WTC11 (cell line): ENCODE measurements at regions not wholly inside any gene's neighbourhood (a gene's known extent, or its start where the extent isn't known, plus 50 kb on each side); places are given as distances from the start of the nearest gene placed in this dataset.

Experiments
- ATAC-seq: fragments of 200-7000 bp; cut with Tn5 transposase; 2 replicates; pipeline ENCODE4 v1.10.0; 2021; ENCODE audit warnings: mild to moderate bottlenecking, moderate library complexity
- CTCF ChIA-PET: fragments of 300-600 bp; sonication (Branson Sonifier 250); formaldehyde crosslinking; loops from one replicate; lab custom pipeline; 2021; ENCODE audit warnings: antibody characterized with exemption; lab: Charles Lee
- POLR2A ChIA-PET: fragments of 350-600 bp; sonication (Branson Sonifier 250); formaldehyde crosslinking; loops from one replicate; lab custom pipeline; 2021; ENCODE audit warnings: antibody characterized with exemption; lab: Charles Lee
- DNase-seq: peaks from one replicate; pipeline ENCODE4 v3.0.0; 2021; ENCODE audit warnings: low spot score
- H3K27ac Mint-ChIP-seq: 2 replicates; pipeline ENCODE4 v1.8.0; 2021; ENCODE audit warnings: mixed read lengths
- H3K27me3 Mint-ChIP-seq: 2 replicates; pipeline ENCODE4 v1.8.0; 2021; ENCODE audit warnings: low read depth, mild to moderate bottlenecking, moderate library complexity, mixed read lengths
- H3K36me3 Mint-ChIP-seq: 2 replicates; pipeline ENCODE4 v1.8.0; 2021; ENCODE audit warnings: mixed read lengths
- H3K4me1 Mint-ChIP-seq: 2 replicates; pipeline ENCODE4 v1.8.0; 2022; ENCODE audit warnings: mixed read lengths
- H3K4me3 Mint-ChIP-seq: 2 replicates; pipeline ENCODE4 v1.8.0; 2021; ENCODE audit warnings: mild to moderate bottlenecking, moderate library complexity, mixed read lengths
- H3K9me3 Mint-ChIP-seq: 2 replicates; pipeline ENCODE4 v1.8.0; 2021; ENCODE audit warnings: mixed read lengths
- CTCF ChIP-seq: fragments of 200-600 bp; IDR thresholded peaks from 2 replicates; pipeline ENCODE4 v1.8.0; 2022; ENCODE audit warnings: antibody characterized with exemption
- EMX1 ChIP-seq: fragments of 250-450 bp; sonication (Bioruptor Pico); IDR thresholded peaks from 2 replicates; pipeline ENCODE4 v1.8.0; 2021; ENCODE audit warnings: mild to moderate bottlenecking
- FOXP1 ChIP-seq: sonication (generic); formaldehyde crosslinking; IDR thresholded peaks from 2 replicates; pipeline ENCODE4 v1.8.0; 2022; ENCODE audit warnings: missing genetic modification reagents, mild to moderate bottlenecking, moderate library complexity, borderline replicate concordance
- GABPB1 ChIP-seq: sonication (generic); formaldehyde crosslinking; IDR thresholded peaks from 2 replicates; pipeline ENCODE4 v1.8.1; 2023; ENCODE audit warnings: mild to moderate bottlenecking, missing genetic modification reagents
- MYBL2 ChIP-seq: sonication (generic); formaldehyde crosslinking; IDR thresholded peaks from 2 replicates; pipeline ENCODE4 v1.8.1; 2023; ENCODE audit warnings: mild to moderate bottlenecking, moderate library complexity, missing genetic modification reagents
- NR3C1 ChIP-seq: sonication (generic); formaldehyde crosslinking; conservative IDR thresholded peaks from 2 replicates; pipeline ENCODE4 v1.8.1; 2023; ENCODE audit warnings: low read depth, mild to moderate bottlenecking, missing genetic modification reagents
- PREB ChIP-seq: sonication (generic); formaldehyde crosslinking; IDR thresholded peaks from 2 replicates; pipeline ENCODE4 v1.8.1; 2022; ENCODE audit warnings: mild to moderate bottlenecking, missing genetic modification reagents, moderate library complexity, borderline replicate concordance
- PRRX2 ChIP-seq: fragments of 250-450 bp; sonication (Bioruptor Pico); IDR thresholded peaks from 2 replicates; pipeline ENCODE4 v1.8.0; 2021; ENCODE audit warnings: mild to moderate bottlenecking
- RORB ChIP-seq: fragments of 250-450 bp; sonication (Bioruptor Pico); IDR thresholded peaks from 2 replicates; pipeline ENCODE4 v1.9.0; 2021; ENCODE audit warnings: mild to moderate bottlenecking
- SOX15 ChIP-seq: fragments of 250-450 bp; sonication (Bioruptor Pico); IDR thresholded peaks from 2 replicates; pipeline ENCODE4 v1.9.0; 2021; ENCODE audit warnings: mild to moderate bottlenecking
- ZBTB21 ChIP-seq: sonication (generic); formaldehyde crosslinking; IDR thresholded peaks from 2 replicates; pipeline ENCODE4 v1.8.1; 2023; ENCODE audit warnings: mild to moderate bottlenecking, missing genetic modification reagents, borderline replicate concordance
- ZNF121 ChIP-seq: sonication (generic); formaldehyde crosslinking; IDR thresholded peaks from 2 replicates; pipeline ENCODE4 v1.8.0; 2023; ENCODE audit warnings: missing genetic modification reagents
- ZNF138 ChIP-seq: sonication (generic); formaldehyde crosslinking; conservative IDR thresholded peaks from 2 replicates; pipeline ENCODE4 v1.8.1; 2022; ENCODE audit warnings: mild to moderate bottlenecking, moderate library complexity, missing genetic modification reagents
- ZNF232 ChIP-seq: sonication (generic); formaldehyde crosslinking; IDR thresholded peaks from 2 replicates; pipeline ENCODE4 v1.8.0; 2022; ENCODE audit warnings: mild to moderate bottlenecking, missing genetic modification reagents
- ZNF281 ChIP-seq: sonication (generic); formaldehyde crosslinking; IDR thresholded peaks from 2 replicates; pipeline ENCODE4 v1.8.0; 2023; ENCODE audit warnings: mild to moderate bottlenecking, missing genetic modification reagents
- ZNF396 ChIP-seq: fragments of 250-450 bp; sonication (Bioruptor Pico); IDR thresholded peaks from 2 replicates; pipeline ENCODE4 v1.8.0; 2021; ENCODE audit warnings: mild to moderate bottlenecking, moderate library complexity, borderline replicate concordance
- ZNF416 ChIP-seq: fragments of 250-450 bp; sonication (Bioruptor Pico); IDR thresholded peaks from 2 replicates; pipeline ENCODE4 v1.9.0; 2021; ENCODE audit warnings: mild to moderate bottlenecking, inconsistent platforms
- ZNF671 ChIP-seq: fragments of 250-450 bp; sonication (Bioruptor Pico); IDR thresholded peaks from 2 replicates; pipeline ENCODE4 v1.8.0; 2021; ENCODE audit warnings: mild to moderate bottlenecking

DNA sequence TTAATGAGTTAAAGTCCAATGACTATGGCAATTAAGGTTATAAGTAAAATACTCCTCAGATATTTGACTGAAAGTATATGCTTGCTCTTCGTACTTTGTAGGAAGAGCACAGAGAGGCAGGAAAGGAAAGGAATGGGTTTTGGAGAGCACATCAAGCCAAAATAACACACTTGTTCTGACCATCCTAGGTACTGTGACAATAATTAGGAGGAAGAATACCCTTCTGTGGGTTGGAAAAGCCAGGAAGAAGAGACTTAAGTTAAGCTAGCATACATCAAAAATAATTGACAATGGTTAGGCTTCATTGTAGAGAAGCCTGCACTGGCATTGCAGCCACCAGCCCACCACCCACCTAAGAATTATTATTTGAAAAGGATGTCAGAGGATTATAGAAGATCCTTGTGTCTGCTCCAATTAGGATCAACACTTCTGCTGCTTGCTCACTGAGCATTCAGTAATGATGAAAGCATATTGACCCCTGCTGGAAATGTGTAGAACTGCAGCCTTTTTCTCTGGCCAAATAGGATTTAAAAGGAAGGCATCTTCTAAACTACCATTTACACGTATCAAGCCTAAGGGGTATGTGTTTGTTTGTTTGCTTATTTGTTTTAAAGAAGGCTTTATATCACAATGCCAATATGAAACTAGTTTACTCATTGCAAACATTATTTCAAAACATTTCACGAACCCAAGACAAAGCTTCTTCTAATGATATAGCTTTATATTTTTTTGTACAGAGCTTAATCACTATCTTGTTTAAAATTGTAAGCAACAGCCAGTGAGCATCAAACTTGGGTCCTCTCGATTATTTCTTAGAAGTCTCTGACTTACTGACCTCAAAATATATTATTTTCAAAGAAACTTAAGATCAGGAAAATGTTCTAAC lies 286.2 kb upstream of the TET2 start:
- Mint-ChIP-seq H3K4me3 (no peak overlapping the region), H3K27ac (no peak overlapping the region), H3K36me3 (peaks cover 10% of the 10 kb centered on the region), H3K9me3 (peaks cover 12% of the 10 kb centered on the region), H3K4me1 (peaks cover 13% of the 10 kb centered on the region), H3K27me3 (no peaks in the 10 kb centered on the region)
- POLR2A ChIA-PET = interaction anchor here (0.6 kb wide), 1 partner anchor 443 kb away, joined by 3 read pairs; no protein-coding TSS in a partner anchor
- DNase-seq (peak; percentile 54), ATAC-seq (peak; percentile 86)
- CTCF ChIA-PET = interaction anchor here (0.7 to 1.4 kb wide), 4 partner anchors 19 to 864 kb away, joined by 3 to 5 read pairs (median 3); no protein-coding TSS in a partner anchor
- no peak for TF ChIP-seq NR3C1 (CRISPR knock-in tag)
- TF ChIP-seq ZNF281 (CRISPR knock-in tag) = no peak
- no peak for TF ChIP-seq ZNF671 (CRISPR knock-in tag)
- no peak for TF ChIP-seq ZNF121
- TF ChIP-seq GABPB1 (CRISPR knock-in tag) = no peak
- peak; percentile 86 for TF ChIP-seq CTCF

DNA sequence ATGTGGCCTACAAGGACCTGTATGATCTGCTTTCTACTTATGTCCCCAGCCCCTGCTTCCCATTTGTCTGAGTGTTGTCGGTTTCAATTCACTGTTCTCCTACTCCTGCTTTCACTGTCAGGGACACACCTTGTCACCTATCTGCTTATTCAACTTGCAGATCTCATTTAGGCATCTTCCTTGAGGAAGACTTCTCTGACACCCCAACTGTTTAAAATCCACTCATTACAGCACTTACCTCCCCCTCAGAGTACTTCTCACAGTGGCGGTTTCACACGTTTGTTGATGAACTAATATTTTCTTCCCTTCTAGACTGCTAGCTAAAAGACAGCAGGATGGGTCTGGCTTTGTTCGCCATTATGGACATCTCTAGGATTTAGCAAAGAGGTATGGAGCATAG lies 279.9 kb upstream of the TET2 start:
- DNase-seq (no peak), ATAC-seq (no peak)
- Mint-ChIP-seq H3K4me1 (peaks cover 15% of the 10 kb centered on the region), H3K36me3 (peaks cover 10% of the 10 kb centered on the region), H3K27ac (peak overlapping the region; percentile 5; the same call in 1 of the 2 replicates), H3K4me3 (no peak overlapping the region), H3K9me3 (peaks cover 12% of the 10 kb centered on the region), H3K27me3 (no peaks in the 10 kb centered on the region)
- ChIA-PET POLR2A (no interaction called here), CTCF (no interaction called here)
- TF ChIP-seq PRRX2 = no peak

DNA sequence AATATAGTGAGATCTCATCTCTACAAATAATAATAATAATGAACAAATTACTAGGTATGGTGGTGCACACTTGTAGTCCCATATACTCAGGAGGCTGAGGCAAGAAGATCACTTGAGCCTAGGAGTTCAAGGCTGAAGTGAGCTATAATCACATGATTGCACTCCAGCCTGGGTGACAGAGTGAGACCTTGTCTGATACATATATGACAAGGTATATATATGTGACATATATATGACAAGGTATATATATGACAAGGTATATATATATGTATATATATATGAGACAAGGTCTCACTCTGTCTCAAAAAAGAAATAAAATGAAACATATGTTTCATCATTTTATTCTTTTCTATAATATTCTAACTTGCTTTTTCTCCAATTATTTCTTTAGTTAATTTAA lies 278.1 kb upstream of the TET2 start:
- no peak for TF ChIP-seq ZBTB21
- no peak for TF ChIP-seq ZNF232 (CRISPR knock-in tag)
- ATAC-seq (no peak), DNase-seq (no peak)
- POLR2A ChIA-PET = no interaction called here
- H3K27me3 Mint-ChIP-seq = peaks cover 2% of the 10 kb centered on the region; the same call in 1 of the 2 replicates
- CTCF ChIA-PET = no interaction called here
- H3K4me1 Mint-ChIP-seq = peaks cover 15% of the 10 kb centered on the region
- H3K9me3 Mint-ChIP-seq = no peaks in the 10 kb centered on the region
- no peaks in the 10 kb centered on the region for H3K36me3 Mint-ChIP-seq
- no peak overlapping the region for H3K27ac Mint-ChIP-seq
- no peak overlapping the region for H3K4me3 Mint-ChIP-seq

- H3K9me3 Mint-ChIP-seq = no peaks in the 10 kb centered on the region
- no peak overlapping the region for H3K27ac Mint-ChIP-seq
- H3K4me3 Mint-ChIP-seq = no peak overlapping the region
- POLR2A ChIA-PET = no interaction called here
- DNase-seq = no peak
- CTCF ChIA-PET = no interaction called here
- H3K27me3 Mint-ChIP-seq = peaks cover 2% of the 10 kb centered on the region; the same call in 1 of the 2 replicates
- H3K36me3 Mint-ChIP-seq = no peaks in the 10 kb centered on the region
- ATAC-seq = no peak
- no peak for TF ChIP-seq ZNF138 (CRISPR knock-in tag)
- no peak for TF ChIP-seq MYBL2 (CRISPR knock-in tag)
- TF ChIP-seq ZNF416 (CRISPR knock-in tag) = no peak
- TF ChIP-seq FOXP1 = no peak
- TF ChIP-seq SOX15 (CRISPR knock-in tag) = no peak
- TF ChIP-seq EMX1 = no peak
- TF ChIP-seq RORB (CRISPR knock-in tag) = no peak
- TF ChIP-seq ZNF396 = no peak
- no peak for TF ChIP-seq PREB (CRISPR knock-in tag)
- H3K4me1 Mint-ChIP-seq = peaks cover 15% of the 10 kb centered on the region
Measured at GRCh38 chr4:104868958-104869357, 277.7 kb upstream of the TET2 start.
